Skeletal muscle tissue (tissue), 3 donors: ENCODE measurements at regions not wholly inside any gene's neighbourhood (a gene's known extent, or its start where the extent isn't known, plus 50 kb on each side); places are given as distances from the start of the nearest gene placed in this dataset.
"Not testable (repeated sequence)": the region's sequence is repeated elsewhere in the genome, so short reads cannot be mapped to it uniquely, and the experiment has no call there.

Experiments
- H3K27ac ChIP-seq: one replicate; pipeline ENCODE4 v1.7.0; 2013; ENCODE audit warnings: mild to moderate bottlenecking, low read depth, low read length, inconsistent platforms
- H3K27me3 ChIP-seq, 3 donors: one replicate each; pipeline ENCODE4 v1.7.0; 2013; ENCODE audit warnings: low read length in 3 of 3; ENCODE audit not compliant: control insufficient read depth in 3 of 3, insufficient read depth in 3 of 3
- H3K36me3 ChIP-seq, 3 donors: one replicate each; pipeline ENCODE4 v1.7.0; 2013; ENCODE audit warnings: low read length in 3 of 3; ENCODE audit not compliant: control insufficient read depth in 3 of 3, insufficient read depth in 3 of 3
- H3K4me1 ChIP-seq, 3 donors: one replicate each; pipeline ENCODE4 v1.7.0; 2013; ENCODE audit warnings: low read length in 3 of 3, mild to moderate bottlenecking in 3 of 3; ENCODE audit not compliant: control insufficient read depth in 3 of 3, insufficient read depth in 3 of 3
- H3K4me3 ChIP-seq, 3 donors: one replicate each; pipeline ENCODE4 v1.7.0; 2013; ENCODE audit warnings: low read length in 3 of 3
- H3K9ac ChIP-seq, 3 donors: one replicate each; pipeline ENCODE4 v1.7.0; 2013; ENCODE audit warnings: low read length in 3 of 3, mild to moderate bottlenecking in 3 of 3, moderate library complexity in 2 of 3, low read depth in 1 of 3
- H3K9me3 ChIP-seq, 3 donors: one replicate each; pipeline ENCODE4 v1.7.0; 2013; ENCODE audit warnings: low read length in 3 of 3; ENCODE audit not compliant: control insufficient read depth in 3 of 3
- donor health status: Osteomylitis.

DNA sequence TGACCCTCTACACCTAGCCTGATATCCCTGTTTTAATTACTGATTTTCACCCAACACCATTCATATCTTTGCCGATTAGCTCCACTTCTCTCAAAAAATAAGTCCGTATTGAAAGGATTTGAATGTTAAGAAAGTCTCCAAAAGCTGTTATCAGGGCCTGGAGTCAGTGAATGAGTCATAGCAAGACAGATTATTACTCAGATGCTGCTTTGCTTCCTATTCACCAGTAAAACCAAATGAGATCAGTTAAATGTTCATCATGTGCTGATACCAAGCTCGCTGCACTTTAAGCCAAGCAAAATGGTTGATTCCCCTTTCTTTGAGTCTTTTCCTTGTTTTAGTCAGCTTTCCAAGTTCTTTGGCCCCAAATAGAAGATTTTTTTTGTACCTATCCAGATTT is 228.4 kb downstream of the FAT3 start:
- Histone ChIP-seq H3K27me3 (no peaks in the 10 kb centered on the region), H3K36me3 (no peaks in the 10 kb centered on the region), H3K9me3 (no peaks in the 10 kb centered on the region), H3K9ac (no peak overlapping the region), H3K4me1 (no peaks in the 10 kb centered on the region), H3K4me3 (no peak overlapping the region), H3K27ac (no peak overlapping the region)

DNA sequence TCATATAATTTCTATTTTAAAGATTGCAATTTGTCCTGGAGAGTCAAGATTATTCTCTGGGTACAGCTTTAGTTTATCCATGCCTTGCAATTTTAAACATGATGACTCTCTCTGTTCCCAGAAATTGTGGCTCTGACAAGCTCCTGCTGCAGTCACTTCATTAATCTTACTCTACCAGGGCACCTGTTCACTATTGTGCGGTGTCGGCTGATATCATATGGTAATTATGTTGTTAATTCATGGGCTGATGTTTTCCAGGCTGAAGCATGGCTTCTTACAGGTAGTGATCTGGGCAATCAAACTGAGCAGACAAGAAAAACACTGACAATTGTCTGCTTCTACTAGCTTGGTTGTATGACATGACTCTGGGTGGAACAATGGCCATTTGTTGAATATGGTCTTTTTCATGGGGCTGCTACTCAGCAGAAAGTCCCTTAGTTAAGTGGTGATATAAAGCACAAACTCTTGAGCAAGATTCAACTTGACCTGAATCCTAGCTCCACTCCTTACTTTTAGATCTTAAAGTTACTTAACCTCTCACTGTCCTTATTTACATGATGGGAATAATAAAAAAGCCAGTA is 230.7 kb downstream of the FAT3 start:
- H3K27ac ChIP-seq: no peak overlapping the region
- no peaks in the 10 kb centered on the region for H3K9me3 ChIP-seq
- no peak overlapping the region for H3K4me3 ChIP-seq
- no peaks in the 10 kb centered on the region for H3K36me3 ChIP-seq
- H3K9ac ChIP-seq: no peak overlapping the region
- H3K27me3 ChIP-seq: no peaks in the 10 kb centered on the region
- no peaks in the 10 kb centered on the region for H3K4me1 ChIP-seq

DNA sequence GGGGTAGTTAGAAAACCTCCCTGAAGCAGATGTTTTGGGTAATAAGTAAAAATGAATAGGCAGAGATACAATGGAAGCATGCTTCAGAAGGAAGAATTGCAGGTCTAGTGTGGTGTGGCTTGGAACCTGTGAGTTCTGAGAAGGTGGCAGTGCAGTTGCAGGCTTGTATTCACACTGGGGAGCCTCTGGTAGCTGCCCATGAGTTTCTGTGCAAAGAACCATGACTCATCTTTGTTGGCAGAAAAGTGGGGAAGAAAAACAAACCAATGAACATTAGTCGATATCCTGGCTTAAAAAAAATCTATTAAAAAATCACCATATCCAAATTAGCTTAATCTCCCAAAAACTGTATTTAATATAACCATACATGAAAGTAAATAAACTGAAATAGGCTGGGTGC is 232.6 kb downstream of the FAT3 start:
- no peak overlapping the region for H3K27ac ChIP-seq

GRCh38 chr11:92458486-92458885 is 233.9 kb downstream of the FAT3 start:
- H3K27ac ChIP-seq: no peak overlapping the region
- no peaks in the 10 kb centered on the region for H3K27me3 ChIP-seq
- no peaks in the 10 kb centered on the region for H3K9me3 ChIP-seq
- H3K4me1 ChIP-seq: no peaks in the 10 kb centered on the region
- no peak overlapping the region for H3K4me3 ChIP-seq
- no peak overlapping the region for H3K9ac ChIP-seq
- no peaks in the 10 kb centered on the region for H3K36me3 ChIP-seq

More for the DNA sequence above, 232.6 kb downstream of the FAT3 start:
- Histone ChIP-seq H3K27me3 (no peaks in the 10 kb centered on the region), H3K4me3 (no peak overlapping the region), H3K36me3 (no peaks in the 10 kb centered on the region), H3K4me1 (no peaks in the 10 kb centered on the region), H3K9me3 (no peaks in the 10 kb centered on the region), H3K9ac (no peak overlapping the region)

DNA sequence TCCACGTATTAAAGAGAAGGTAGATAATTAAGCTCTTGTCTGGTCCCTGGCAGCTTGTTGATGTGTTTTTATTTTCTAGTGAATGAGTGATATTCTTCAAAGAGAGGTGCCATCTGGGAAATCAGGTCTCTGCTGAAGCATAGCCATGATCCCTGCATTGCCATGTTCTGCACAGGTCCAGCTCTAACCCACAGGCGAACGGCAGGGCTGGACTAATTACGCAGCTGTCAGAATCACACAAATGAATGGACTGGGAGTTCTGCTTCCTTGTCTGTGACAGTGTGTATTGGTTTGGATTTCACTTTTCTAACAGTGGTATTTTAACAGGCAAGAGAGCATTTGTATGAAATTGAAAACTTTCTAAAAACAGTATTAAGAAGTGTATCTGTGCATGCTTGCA is 235.6 kb downstream of the FAT3 start:
- Histone ChIP-seq H3K27me3 (no peaks in the 10 kb centered on the region), H3K4me1 (no peaks in the 10 kb centered on the region), H3K9me3 (no peaks in the 10 kb centered on the region)

DNA sequence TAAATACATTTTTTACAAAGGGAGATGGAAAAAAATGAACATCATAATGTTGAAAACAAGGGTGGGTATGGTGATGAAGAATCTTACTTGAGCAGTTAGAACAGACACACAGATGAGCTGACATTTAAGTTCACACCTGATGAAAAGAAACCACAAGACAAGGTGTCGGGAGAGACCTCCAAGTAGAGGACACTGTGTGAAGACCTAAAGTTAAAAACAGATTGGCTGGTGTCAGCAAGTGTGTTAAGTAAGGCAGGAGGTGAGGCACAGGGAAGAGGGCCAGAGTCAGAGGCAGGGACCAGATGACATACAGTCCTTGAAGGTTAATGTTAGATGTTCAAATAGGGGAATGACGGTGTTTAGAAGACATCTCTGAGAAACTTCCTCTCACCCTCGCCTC is 236.8 kb downstream of the FAT3 start:
- no peaks in the 10 kb centered on the region for H3K36me3 ChIP-seq
- H3K9ac ChIP-seq: no peak overlapping the region
- no peak overlapping the region for H3K27ac ChIP-seq
- H3K27me3 ChIP-seq: no peaks in the 10 kb centered on the region
- H3K4me1 ChIP-seq: no peaks in the 10 kb centered on the region
- no peak overlapping the region for H3K4me3 ChIP-seq
- H3K9me3 ChIP-seq: no peaks in the 10 kb centered on the region

More for the DNA sequence above, 235.6 kb downstream of the FAT3 start:
- no peak overlapping the region for H3K27ac ChIP-seq
- no peak overlapping the region for H3K9ac ChIP-seq
- no peaks in the 10 kb centered on the region for H3K36me3 ChIP-seq
- no peak overlapping the region for H3K4me3 ChIP-seq

GRCh38 chr11:92462821-92463220 is 238.2 kb downstream of the FAT3 start:
- Histone ChIP-seq H3K4me1 (no peaks in the 10 kb centered on the region), H3K4me3 (no peak overlapping the region), H3K36me3 (no peaks in the 10 kb centered on the region), H3K9me3 (no peaks in the 10 kb centered on the region), H3K27ac (no peak overlapping the region), H3K9ac (no peak overlapping the region), H3K27me3 (no peaks in the 10 kb centered on the region)

DNA sequence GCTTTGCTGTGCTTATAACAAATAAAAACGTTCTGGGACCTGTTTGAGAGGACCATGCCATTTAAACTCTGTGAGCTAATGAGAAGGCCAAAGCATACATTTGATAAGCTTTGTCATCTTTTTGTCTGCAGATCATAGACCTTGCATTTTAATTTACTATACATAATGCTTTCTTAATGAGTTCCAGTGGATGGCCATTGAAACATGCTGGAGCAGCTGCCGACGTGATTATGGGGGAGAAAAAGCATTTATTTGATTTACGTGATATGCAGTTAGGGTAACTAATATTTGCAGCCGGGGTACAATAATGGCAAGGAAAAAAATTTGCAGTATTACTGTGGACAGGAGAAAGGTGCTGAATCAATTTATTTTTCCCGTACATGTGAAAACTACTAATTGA is 240.2 kb downstream of the FAT3 start:
- H3K4me1 ChIP-seq: no peaks in the 10 kb centered on the region
- H3K9me3 ChIP-seq: no peaks in the 10 kb centered on the region
- H3K4me3 ChIP-seq: no peak overlapping the region
- H3K27me3 ChIP-seq: no peaks in the 10 kb centered on the region
- no peaks in the 10 kb centered on the region for H3K36me3 ChIP-seq
- no peak overlapping the region for H3K27ac ChIP-seq
- H3K9ac ChIP-seq: no peak overlapping the region

GRCh38 chr11:92465410-92465809 is 240.8 kb downstream of the FAT3 start:
- H3K9ac ChIP-seq, H3K36me3 ChIP-seq, H3K27ac ChIP-seq, H3K9me3 ChIP-seq, H3K4me1 ChIP-seq, H3K27me3 ChIP-seq, H3K4me3 ChIP-seq: not testable (repeated sequence)

DNA sequence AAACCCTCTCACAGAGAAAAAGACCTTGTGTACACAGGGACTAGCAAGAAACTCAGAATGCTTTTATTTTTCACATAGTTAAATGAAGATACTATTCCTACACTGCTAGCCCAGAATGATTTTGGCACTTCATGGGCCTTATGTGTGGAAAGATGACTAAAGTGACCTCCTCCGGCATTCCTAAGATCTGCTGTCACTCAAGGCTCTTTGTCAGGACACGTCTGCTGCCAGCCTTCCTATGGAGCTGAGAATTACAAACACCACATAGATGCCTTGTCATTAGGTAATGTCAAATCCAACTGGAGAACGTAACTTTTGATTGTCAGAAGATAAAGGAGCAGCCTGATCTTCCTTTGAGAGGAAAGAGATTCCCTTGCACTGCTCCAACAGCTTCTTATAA is 249.1 kb downstream of the FAT3 start:
- Histone ChIP-seq H3K9ac (no peak overlapping the region), H3K4me3 (no peak overlapping the region), H3K9me3 (no peaks in the 10 kb centered on the region), H3K27me3 (no peaks in the 10 kb centered on the region), H3K36me3 (no peaks in the 10 kb centered on the region), H3K27ac (no peak overlapping the region), H3K4me1 (no peaks in the 10 kb centered on the region)

DNA sequence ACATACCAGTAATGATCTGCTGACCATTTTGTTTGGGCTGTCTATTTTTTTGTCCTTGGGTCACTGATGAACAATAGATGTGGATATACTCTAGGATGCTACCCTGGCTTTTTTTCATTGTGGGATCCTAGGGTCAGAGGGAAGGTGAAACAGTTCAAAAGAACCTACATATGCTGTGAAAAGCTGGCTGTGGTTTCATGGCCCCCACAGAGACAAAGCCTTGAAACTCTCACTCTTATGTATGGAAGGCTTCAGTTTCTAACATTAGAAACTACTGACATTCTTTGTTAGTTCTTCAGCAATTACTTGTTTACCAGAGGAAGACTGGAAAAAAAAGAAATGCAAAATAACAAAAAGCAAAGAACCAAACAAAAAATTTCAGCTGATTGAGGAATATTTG is 250.7 kb downstream of the FAT3 start:
- Histone ChIP-seq H3K36me3 (no peaks in the 10 kb centered on the region), H3K4me3 (no peak overlapping the region), H3K9ac (no peak overlapping the region), H3K27ac (no peak overlapping the region), H3K9me3 (no peaks in the 10 kb centered on the region), H3K27me3 (no peaks in the 10 kb centered on the region), H3K4me1 (no peaks in the 10 kb centered on the region)
